Adrenal gland (tissue), 5 donors: ENCODE measurements at regions not wholly inside any gene's neighbourhood (a gene's known extent, or its start where the extent isn't known, plus 50 kb on each side); places are given as distances from the start of the nearest gene placed in this dataset.

Source experiments
- CTCF ChIP-seq, 6 experiments: fragments of 450-650 bp in 4 of 6; fragments of 200-600 bp in 2 of 6; sonication (generic) in 1 of 6; IDR thresholded peaks; 1 replicate in 5 of 6; 2 replicates in 1 of 6; pipeline versions ENCODE4 v1.5.1 to v1.8.0; 2016 to 2021; ENCODE audit warnings: antibody characterized with exemption in 6 of 6, mild to moderate bottlenecking in 2 of 6, moderate library complexity in 1 of 6
- POLR2A ChIP-seq, 2 donors: fragments of 450-650 bp; IDR thresholded peaks; one replicate each; pipeline ENCODE4 v1.6.1; 2017; ENCODE audit warnings: antibody characterized with exemption in 2 of 2, mild to moderate bottlenecking in 2 of 2, moderate library complexity in 1 of 2
- donor health status: DM: no; HTN: no; CAD: no.

GRCh38 chr1:221871056-221871455 lies 129.2 kb upstream of the DUSP10 start:
- TF ChIP-seq POLR2A (IDR thresholded peaks at IDR 0.05): no peak
- no peak for TF ChIP-seq CTCF (IDR thresholded peaks at IDR 0.05)
